Astrocyte (in vitro differentiated cells and primary cell): ENCODE measurements at regions not wholly inside any gene's neighbourhood (a gene's known extent, or its start where the extent isn't known, plus 50 kb on each side); places are given as distances from the start of the nearest gene placed in this dataset.
"Not testable (repeated sequence)": the region's sequence is repeated elsewhere in the genome, so short reads cannot be mapped to it uniquely, and the experiment has no call there.

Source experiments
- DNase-seq: peaks from one replicate; pipeline ENCODE4 v3.0.0-alpha.2; 2010; ENCODE audit warnings: low read depth
- FAIRE-seq: peaks from 2 replicates; lab custom pipeline; 2011; peaks lifted over from hg19 to GRCh38; lab: Jason Lieb, UNC
- H2AFZ ChIP-seq: 2 replicates; pipeline ENCODE4 v1.6.0; 2012; ENCODE audit warnings: low read depth, low read length, inconsistent platforms
- H3K27ac ChIP-seq: 2 replicates; pipeline ENCODE4 v1.5.1; 2011; ENCODE audit warnings: low read depth, low read length, inconsistent platforms
- H3K27me3 ChIP-seq: 2 replicates; pipeline ENCODE4 v1.6.0; 2011; ENCODE audit warnings: low read length, inconsistent platforms; ENCODE audit not compliant: insufficient read depth
- H3K36me3 ChIP-seq: 2 replicates; pipeline ENCODE4 v1.5.1; 2011; ENCODE audit warnings: low read length, inconsistent platforms; ENCODE audit not compliant: insufficient read depth
- H3K4me1 ChIP-seq: 2 replicates; pipeline ENCODE4 v1.5.1; 2011; ENCODE audit warnings: low read length, inconsistent platforms; ENCODE audit not compliant: insufficient read depth
- H3K4me2 ChIP-seq: 2 replicates; pipeline ENCODE4 v1.6.0; 2012; ENCODE audit warnings: low read length, inconsistent platforms
- H3K4me3 ChIP-seq: 2 replicates; pipeline ENCODE4 v1.5.1; 2011; ENCODE audit warnings: low read depth, mild to moderate bottlenecking, low read length, inconsistent platforms; ENCODE audit not compliant: insufficient read depth
- H3K79me2 ChIP-seq: 2 replicates; pipeline ENCODE4 v1.6.0; 2012; ENCODE audit warnings: mild to moderate bottlenecking, low read length, inconsistent platforms; ENCODE audit not compliant: insufficient read depth
- H3K9ac ChIP-seq: 2 replicates; pipeline ENCODE4 v1.6.0; 2012; ENCODE audit warnings: mild to moderate bottlenecking, low read length, inconsistent platforms
- H3K9me3 ChIP-seq: 2 replicates; pipeline ENCODE4 v1.5.1; 2012; ENCODE audit warnings: low read depth, mild to moderate bottlenecking, low read length, inconsistent platforms; ENCODE audit not compliant: insufficient read depth
- H4K20me1 ChIP-seq: 2 replicates; pipeline ENCODE4 v1.6.0; 2012; ENCODE audit warnings: low read length, inconsistent platforms; ENCODE audit not compliant: insufficient read depth
- H3K27ac Mint-ChIP-seq: one replicate; pipeline ENCODE4 v1.8.0; 2021; ENCODE audit warnings: mild to moderate bottlenecking, mixed read lengths; ENCODE audit not compliant: unreplicated experiment
- H3K27me3 Mint-ChIP-seq: one replicate; pipeline ENCODE4 v1.8.0; 2021; ENCODE audit warnings: low read depth, mixed read lengths; ENCODE audit not compliant: unreplicated experiment
- H3K36me3 Mint-ChIP-seq: one replicate; pipeline ENCODE4 v1.8.0; 2021; ENCODE audit warnings: low read depth, mixed read lengths; ENCODE audit not compliant: unreplicated experiment
- H3K4me1 Mint-ChIP-seq: one replicate; pipeline ENCODE4 v1.8.0; 2021; ENCODE audit warnings: low read depth, mixed read lengths; ENCODE audit not compliant: unreplicated experiment
- H3K4me3 Mint-ChIP-seq: one replicate; pipeline ENCODE4 v1.8.0; 2021; ENCODE audit warnings: mild to moderate bottlenecking, moderate library complexity, mixed read lengths; ENCODE audit not compliant: unreplicated experiment
- H3K9me3 Mint-ChIP-seq: one replicate; pipeline ENCODE4 v1.8.0; 2021; ENCODE audit warnings: mild to moderate bottlenecking, mixed read lengths; ENCODE audit not compliant: unreplicated experiment
- CTCF ChIP-seq: IDR thresholded peaks from 2 replicates; pipeline ENCODE4 v1.5.1; 2011; ENCODE audit warnings: low read depth, mild to moderate bottlenecking, inconsistent platforms, low read length, moderate library complexity; ENCODE audit not compliant: insufficient read depth
- EZH2 ChIP-seq: IDR thresholded peaks from 2 replicates; pipeline ENCODE4 v1.6.1; 2012; ENCODE audit warnings: mild to moderate bottlenecking, low read length, inconsistent platforms; ENCODE audit not compliant: insufficient read depth

- FAIRE-seq (no peak), DNase-seq (no peak)
- no peak overlapping the region for H3K9ac ChIP-seq
- H3K9me3 Mint-ChIP-seq, result peaks cover 3% of the 10 kb centered on the region
- no peaks in the 10 kb centered on the region for H3K36me3 Mint-ChIP-seq
- no peaks in the 10 kb centered on the region for H3K27me3 ChIP-seq
- peaks cover 44% of the 10 kb centered on the region for H3K27me3 Mint-ChIP-seq
- no peak overlapping the region for H3K4me2 ChIP-seq
- H3K27ac Mint-ChIP-seq, result no peak overlapping the region
- H3K36me3 ChIP-seq, result no peaks in the 10 kb centered on the region
- peaks cover 6% of the 10 kb centered on the region for H3K9me3 ChIP-seq
- TF ChIP-seq CTCF (no peak), EZH2 (no peak)
- H3K27ac ChIP-seq, result no peak overlapping the region
- no peaks in the 10 kb centered on the region for H3K79me2 ChIP-seq
- H4K20me1 ChIP-seq, result no peaks in the 10 kb centered on the region
- H3K4me3 ChIP-seq, result no peak overlapping the region
- H3K4me1 ChIP-seq, result no peaks in the 10 kb centered on the region
- no peaks in the 10 kb centered on the region for H3K4me1 Mint-ChIP-seq
- H3K4me3 Mint-ChIP-seq, result no peak overlapping the region
- no peak overlapping the region for H2AFZ ChIP-seq
Observed at GRCh38 chr22:48065892-48066291, 1303.4 kb downstream of the TBC1D22A start.

GRCh38 chr22:48061726-48062125 is 1299.3 kb downstream of the TBC1D22A start:
- no peak overlapping the region for H3K4me3 ChIP-seq
- H3K9me3 ChIP-seq, result peaks cover 5% of the 10 kb centered on the region
- no peak overlapping the region for H3K27ac ChIP-seq
- Mint-ChIP-seq H3K36me3 (no peaks in the 10 kb centered on the region), H3K27me3 (peaks cover 54% of the 10 kb centered on the region), H3K4me1 (no peaks in the 10 kb centered on the region), H3K27ac (no peak overlapping the region), H3K4me3 (no peak overlapping the region), H3K9me3 (peaks cover 3% of the 10 kb centered on the region)
- H3K79me2 ChIP-seq, result no peaks in the 10 kb centered on the region
- FAIRE-seq, result no peak
- H3K36me3 ChIP-seq, result no peaks in the 10 kb centered on the region
- no peaks in the 10 kb centered on the region for H4K20me1 ChIP-seq
- no peak for DNase-seq
- no peak overlapping the region for H3K9ac ChIP-seq
- no peaks in the 10 kb centered on the region for H3K27me3 ChIP-seq
- no peak overlapping the region for H2AFZ ChIP-seq
- no peaks in the 10 kb centered on the region for H3K4me1 ChIP-seq
- H3K4me2 ChIP-seq, result no peak overlapping the region
- no peak for TF ChIP-seq CTCF
- TF ChIP-seq EZH2, result no peak

- Histone ChIP-seq H3K27me3 (no peaks in the 10 kb centered on the region), H3K9me3 (peaks cover 8% of the 10 kb centered on the region), H3K4me2 (no peak overlapping the region), H3K27ac (no peak overlapping the region), H4K20me1 (no peaks in the 10 kb centered on the region), H3K36me3 (no peaks in the 10 kb centered on the region), H3K4me3 (no peak overlapping the region), H3K4me1 (no peaks in the 10 kb centered on the region), H2AFZ (no peak overlapping the region), H3K79me2 (no peaks in the 10 kb centered on the region), H3K9ac (no peak overlapping the region)
- DNase-seq (no peak), FAIRE-seq (no peak)
- TF ChIP-seq CTCF (no peak), EZH2 (no peak)
- peaks cover 3% of the 10 kb centered on the region for H3K9me3 Mint-ChIP-seq
- no peaks in the 10 kb centered on the region for H3K36me3 Mint-ChIP-seq
- no peaks in the 10 kb centered on the region for H3K4me1 Mint-ChIP-seq
- peaks cover 47% of the 10 kb centered on the region for H3K27me3 Mint-ChIP-seq
- no peak overlapping the region for H3K4me3 Mint-ChIP-seq
- H3K27ac Mint-ChIP-seq, result no peak overlapping the region
Observed at GRCh38 chr22:48060266-48060665, 1297.8 kb downstream of the TBC1D22A start.

GRCh38 chr22:48059521-48059920 is 1297.1 kb downstream of the TBC1D22A start:
- FAIRE-seq, H3K79me2 ChIP-seq, H3K4me1 Mint-ChIP-seq, H3K9ac ChIP-seq, H3K27ac ChIP-seq, H3K9me3 Mint-ChIP-seq, H3K4me1 ChIP-seq, H2AFZ ChIP-seq, DNase-seq, H3K36me3 Mint-ChIP-seq, H3K4me3 ChIP-seq, H3K4me3 Mint-ChIP-seq, H3K9me3 ChIP-seq, H3K27me3 ChIP-seq, H3K4me2 ChIP-seq, H3K27ac Mint-ChIP-seq, H4K20me1 ChIP-seq, H3K36me3 ChIP-seq: not testable (repeated sequence)
- peaks cover 42% of the 10 kb centered on the region for H3K27me3 Mint-ChIP-seq
